ENCODE measurements at regions not wholly inside any gene's neighbourhood (a gene's known extent, or its start where the extent isn't known, plus 50 kb on each side); places are given as distances from the start of the nearest gene placed in this dataset.

- H3K27ac ChIP-seq (ENCODE audit: low read depth, low read length) = no peak overlapping the region
Observed at GRCh38 chr4:18733961-18734360, 712.4 kb upstream of the LCORL start.

DNA sequence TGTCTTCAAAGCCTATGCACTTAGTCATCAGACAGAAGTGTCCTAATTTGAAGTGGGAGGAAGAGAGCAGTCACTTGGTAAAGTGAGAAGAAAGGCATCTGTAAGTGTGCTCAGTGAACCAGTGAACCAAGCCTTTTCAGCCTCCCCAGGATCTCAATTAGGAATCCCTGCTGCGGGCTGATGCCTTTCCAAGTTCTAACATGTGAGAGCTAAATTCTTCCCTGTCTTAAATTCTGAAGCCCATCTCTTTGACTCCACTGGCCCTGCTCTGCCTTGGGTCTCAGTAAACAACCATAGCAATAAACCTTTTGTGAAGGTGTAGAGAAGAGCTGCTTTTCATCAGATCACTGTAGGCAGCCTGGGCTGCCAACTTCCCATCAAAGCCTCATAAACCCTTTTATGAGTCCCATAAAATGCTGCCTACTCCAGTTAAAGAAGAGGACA lies 701.2 kb upstream of the LCORL start:
- no peaks in the 10 kb centered on the region for H4K20me1 ChIP-seq (ENCODE audit: control insufficient read depth, insufficient read depth, low read depth, low read length)
- no peaks in the 10 kb centered on the region for H3K36me3 ChIP-seq (ENCODE audit: control insufficient read depth, low read length)
- no peaks in the 10 kb centered on the region for H3K79me2 ChIP-seq (ENCODE audit: control insufficient read depth, low read length)
- no peaks in the 10 kb centered on the region for H3K9me3 ChIP-seq (ENCODE audit: control insufficient read depth, insufficient read depth, low read length)
- TF ChIP-seq CTCF (IDR thresholded peaks at IDR 0.05; ENCODE audit: low read depth, low read length, poor library complexity, severe bottlenecking) (no peak), EZH2phosphoT487 (IDR thresholded peaks at IDR 0.05; ENCODE audit: borderline replicate concordance, low read length) (no peak)
- H3K27me3 ChIP-seq (ENCODE audit: control insufficient read depth, low read length) = no peaks in the 10 kb centered on the region
- no peaks in the 10 kb centered on the region for H3F3A ChIP-seq (ENCODE audit: control insufficient read depth, insufficient read depth)
- H3K4me1 ChIP-seq (ENCODE audit: control insufficient read depth, low read length) = no peaks in the 10 kb centered on the region
- no peaks in the 10 kb centered on the region for H3K9me2 ChIP-seq (replicated peaks; ENCODE audit: control insufficient read depth, low read length)
- H3K4me3 ChIP-seq (ENCODE audit: low read length) = no peak overlapping the region
- H3K4me2 ChIP-seq (ENCODE audit: low read length) = no peak overlapping the region
- no peak overlapping the region for H3K27ac ChIP-seq (ENCODE audit: low read depth, low read length)

More at GRCh38 chr4:18733961-18734360, 712.4 kb upstream of the LCORL start:
- Histone ChIP-seq H3K4me2 (ENCODE audit: low read length) (no peak overlapping the region), H4K20me1 (ENCODE audit: control insufficient read depth, insufficient read depth, low read depth, low read length) (no peaks in the 10 kb centered on the region), H3F3A (ENCODE audit: control insufficient read depth, insufficient read depth) (no peaks in the 10 kb centered on the region), H3K79me2 (ENCODE audit: control insufficient read depth, low read length) (no peaks in the 10 kb centered on the region), H3K9me3 (ENCODE audit: control insufficient read depth, insufficient read depth, low read length) (no peaks in the 10 kb centered on the region), H3K4me1 (ENCODE audit: control insufficient read depth, low read length) (no peaks in the 10 kb centered on the region), H3K36me3 (ENCODE audit: control insufficient read depth, low read length) (no peaks in the 10 kb centered on the region), H3K4me3 (ENCODE audit: low read length) (no peak overlapping the region), H3K27me3 (ENCODE audit: control insufficient read depth, low read length) (no peaks in the 10 kb centered on the region), H3K9me2 (replicated peaks; ENCODE audit: control insufficient read depth, low read length) (no peaks in the 10 kb centered on the region)
- TF ChIP-seq EZH2phosphoT487 (IDR thresholded peaks at IDR 0.05; ENCODE audit: borderline replicate concordance, low read length) (no peak), CTCF (IDR thresholded peaks at IDR 0.05; ENCODE audit: low read depth, low read length, poor library complexity, severe bottlenecking) (no peak)

DNA sequence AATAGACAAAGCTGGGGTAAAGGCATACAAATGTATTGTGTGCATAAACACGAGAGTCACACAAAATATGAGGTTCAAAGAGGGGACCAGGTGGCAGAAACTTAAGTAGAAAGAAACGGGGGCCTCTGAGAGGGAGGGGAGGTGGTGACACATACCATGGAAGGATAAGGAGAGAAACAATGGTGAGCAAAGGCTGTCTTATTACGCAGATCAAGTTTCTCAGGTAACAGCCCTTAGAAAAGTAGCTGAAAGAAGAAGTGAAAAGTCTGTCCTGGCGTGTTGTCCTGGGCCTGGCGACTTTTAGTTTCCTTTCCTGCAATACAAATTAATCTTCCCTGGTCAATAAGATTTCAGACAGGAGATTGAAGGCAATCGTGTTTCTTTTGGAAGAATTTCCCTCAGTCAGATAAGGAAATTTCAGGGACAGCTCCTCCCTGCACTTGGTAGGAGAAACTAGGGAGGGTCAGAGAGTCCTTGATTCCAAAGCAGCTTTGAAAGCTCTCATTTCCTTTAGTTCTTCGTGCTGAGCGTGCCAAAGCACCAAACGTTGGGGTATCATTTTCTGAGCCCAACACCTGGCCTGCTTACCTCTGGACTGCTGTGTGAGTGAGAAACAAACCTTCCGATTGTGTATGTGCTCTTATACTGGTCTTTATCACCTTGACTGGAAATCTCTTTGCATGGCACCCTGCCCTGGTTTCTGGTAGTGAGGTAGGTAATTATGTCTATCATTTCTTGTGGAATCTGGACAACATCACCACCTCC lies 676.7 kb upstream of the LCORL start:
- no peak overlapping the region for H3K27ac ChIP-seq (ENCODE audit: low read depth, low read length)
- TF ChIP-seq EZH2phosphoT487 (IDR thresholded peaks at IDR 0.05; ENCODE audit: borderline replicate concordance, low read length) (no peak), CTCF (IDR thresholded peaks at IDR 0.05; ENCODE audit: low read depth, low read length, poor library complexity, severe bottlenecking) (no peak)
- no peaks in the 10 kb centered on the region for H3K9me3 ChIP-seq (ENCODE audit: control insufficient read depth, insufficient read depth, low read length)
- H3K4me2 ChIP-seq (ENCODE audit: low read length) = no peak overlapping the region
- no peaks in the 10 kb centered on the region for H3F3A ChIP-seq (ENCODE audit: control insufficient read depth, insufficient read depth)
- H3K36me3 ChIP-seq (ENCODE audit: control insufficient read depth, low read length) = no peaks in the 10 kb centered on the region
- H3K4me1 ChIP-seq (ENCODE audit: control insufficient read depth, low read length) = no peaks in the 10 kb centered on the region
- H3K9me2 ChIP-seq (replicated peaks; ENCODE audit: control insufficient read depth, low read length) = no peaks in the 10 kb centered on the region
- no peak overlapping the region for H3K4me3 ChIP-seq (ENCODE audit: low read length)
- no peaks in the 10 kb centered on the region for H3K79me2 ChIP-seq (ENCODE audit: control insufficient read depth, low read length)
- no peaks in the 10 kb centered on the region for H4K20me1 ChIP-seq (ENCODE audit: control insufficient read depth, insufficient read depth, low read depth, low read length)
- H3K27me3 ChIP-seq (ENCODE audit: control insufficient read depth, low read length) = no peaks in the 10 kb centered on the region

All from DOHH2 (cell line).